Muscle of leg (tissue), 3 donors: ENCODE measurements at regions not wholly inside any gene's neighbourhood (a gene's known extent, or its start where the extent isn't known, plus 50 kb on each side); places are given as distances from the start of the nearest gene placed in this dataset.
A peak's percentile ranks its signal among the peaks of the same experiment; 100 is the strongest.

ENCODE experiments used
- DNase-seq: peaks from one replicate; pipeline ENCODE4 v3.0.0; 2013
- H3K27ac ChIP-seq: one replicate; pipeline ENCODE4 v1.5.1; 2013; ENCODE audit warnings: mild to moderate bottlenecking, low read length, control low read depth
- H3K27me3 ChIP-seq: one replicate; pipeline ENCODE4 v1.6.1; 2013; ENCODE audit warnings: low read length; ENCODE audit not compliant: control insufficient read depth, insufficient read depth
- H3K36me3 ChIP-seq: one replicate; pipeline ENCODE4 v1.6.1; 2013; ENCODE audit warnings: low read length; ENCODE audit not compliant: control insufficient read depth, insufficient read depth
- H3K4me1 ChIP-seq: one replicate; pipeline ENCODE4 v1.6.1; 2013; ENCODE audit warnings: low read length; ENCODE audit not compliant: control insufficient read depth, insufficient read depth
- H3K4me3 ChIP-seq: one replicate; pipeline ENCODE4 v1.5.1; 2013; ENCODE audit warnings: low read length, control low read depth
- H3K9me3 ChIP-seq: replicated peaks from 2 replicates; pipeline ENCODE4 v1.6.1; 2013; ENCODE audit warnings: low read depth, low read length; ENCODE audit not compliant: control insufficient read depth
- WGBS: methylation state at CpG from one replicate; pipeline ENCODE4 v1.1.5; 2013; ENCODE audit warnings: missing lambda C conversion rate; ENCODE audit not compliant: insufficient coverage; 5-methylcytosine and 5-hydroxymethylcytosine counted together

- H3K27ac ChIP-seq = no peak overlapping the region
- DNase-seq = no peak
- H3K4me1 ChIP-seq = no peaks in the 10 kb centered on the region
- H3K36me3 ChIP-seq = no peaks in the 10 kb centered on the region
- H3K4me3 ChIP-seq = no peak overlapping the region
- H3K9me3 ChIP-seq = no peaks in the 10 kb centered on the region
- H3K27me3 ChIP-seq = no peaks in the 10 kb centered on the region
- 33% methylated on average over 1 of the region's 1 CpG for whole genome bisulfite sequencing
These were observed 74.6 kb upstream of the NUDT7 start for GRCh38 chr16:77647726-77648125.

- Histone ChIP-seq H3K4me3 (no peak overlapping the region), H3K36me3 (no peaks in the 10 kb centered on the region), H3K9me3 (no peaks in the 10 kb centered on the region), H3K27ac (no peak overlapping the region), H3K27me3 (no peaks in the 10 kb centered on the region), H3K4me1 (no peaks in the 10 kb centered on the region)
- WGBS = 31% methylated on average over 3 of the region's 3 CpGs
- no peak for DNase-seq
These were observed 71.6 kb upstream of the NUDT7 start for GRCh38 chr16:77650761-77651160.

DNA sequence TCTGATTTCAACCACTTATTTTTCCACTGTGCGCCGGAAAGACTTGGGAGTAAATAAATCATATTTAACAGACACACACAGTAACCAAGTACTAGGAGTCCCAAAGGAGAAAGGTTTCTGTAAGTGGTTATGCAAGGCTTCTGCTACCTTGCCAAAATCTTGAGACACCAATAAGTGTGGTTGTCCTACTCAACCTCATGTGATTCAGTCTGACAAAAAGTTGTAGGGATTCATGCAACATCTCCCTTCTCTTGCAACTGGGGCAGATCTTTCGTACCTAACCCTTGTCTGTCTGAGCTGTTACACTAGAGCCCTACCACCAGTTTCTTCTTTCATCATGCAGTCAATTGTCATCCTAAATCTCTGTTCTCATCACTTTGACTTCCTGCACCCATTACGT, 69.9 kb upstream of the NUDT7 start:
- H3K27me3 ChIP-seq = no peaks in the 10 kb centered on the region
- H3K9me3 ChIP-seq = no peaks in the 10 kb centered on the region
- DNase-seq = no peak
- H3K4me1 ChIP-seq = no peaks in the 10 kb centered on the region
- H3K27ac ChIP-seq = no peak overlapping the region
- 100% methylated on average over 1 of the region's 4 CpGs for WGBS
- no peaks in the 10 kb centered on the region for H3K36me3 ChIP-seq
- H3K4me3 ChIP-seq = no peak overlapping the region

DNA sequence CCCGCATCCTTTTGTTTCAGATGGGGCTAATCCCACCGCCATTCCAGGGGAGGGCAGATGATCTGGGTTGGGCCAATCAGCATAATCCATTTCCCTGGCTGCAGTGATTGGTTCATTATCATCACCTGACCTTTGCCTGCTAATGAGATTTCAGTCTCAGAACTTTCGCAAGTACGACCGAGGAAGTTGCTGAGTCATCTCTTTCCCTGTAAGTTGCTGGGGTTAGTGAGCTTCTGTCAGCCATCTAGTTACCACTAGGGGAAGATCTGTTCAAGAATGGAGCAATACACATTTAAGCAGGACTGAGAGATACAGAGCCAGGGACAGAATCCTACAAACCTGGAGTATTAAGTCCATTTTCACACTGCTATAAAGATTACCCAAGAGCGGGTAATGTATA, 65.3 kb upstream of the NUDT7 start:
- WGBS = 90% methylated on average over 3 of the region's 6 CpGs
- H3K9me3 ChIP-seq = no peaks in the 10 kb centered on the region
- no peak overlapping the region for H3K4me3 ChIP-seq
- no peak overlapping the region for H3K27ac ChIP-seq
- no peaks in the 10 kb centered on the region for H3K36me3 ChIP-seq
- peaks cover 3% of the 10 kb centered on the region for H3K4me1 ChIP-seq
- H3K27me3 ChIP-seq = peaks cover 2% of the 10 kb centered on the region
- DNase-seq = no peak

DNA sequence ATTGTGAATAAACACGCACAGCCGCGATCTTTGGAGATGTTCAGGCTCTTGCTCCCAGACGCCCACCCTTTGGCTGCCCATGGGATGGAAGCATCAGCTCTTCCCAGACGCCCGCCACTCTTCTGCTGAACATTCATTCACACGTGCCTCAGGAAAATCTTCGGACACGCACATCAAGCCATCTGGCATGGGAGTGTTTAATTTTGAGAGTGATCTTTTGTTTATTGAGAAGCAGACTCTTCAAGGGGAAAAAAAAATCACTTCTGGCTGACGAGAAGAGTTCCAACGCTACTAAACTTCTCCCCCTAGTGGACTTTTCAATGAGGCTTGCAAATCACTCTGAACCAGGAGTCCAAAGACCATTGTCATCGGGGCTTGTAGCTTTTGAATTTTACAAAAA, 62.0 kb upstream of the NUDT7 start:
- Histone ChIP-seq H3K36me3 (no peaks in the 10 kb centered on the region), H3K9me3 (peaks cover 2% of the 10 kb centered on the region), H3K4me3 (no peak overlapping the region), H3K27ac (no peak overlapping the region), H3K27me3 (peaks cover 2% of the 10 kb centered on the region), H3K4me1 (peaks cover 3% of the 10 kb centered on the region)
- no CpG with 5 or more reads among the region's 12 CpGs for WGBS
- peak; percentile 78 for DNase-seq

- H3K27me3 ChIP-seq = peaks cover 2% of the 10 kb centered on the region
- H3K4me3 ChIP-seq = no peak overlapping the region
- H3K4me1 ChIP-seq = peaks cover 3% of the 10 kb centered on the region
- H3K36me3 ChIP-seq = no peaks in the 10 kb centered on the region
- DNase-seq = no peak
- 100% methylated on average over 1 of the region's 4 CpGs for WGBS
- no peak overlapping the region for H3K27ac ChIP-seq
- peaks cover 2% of the 10 kb centered on the region for H3K9me3 ChIP-seq
These were observed 60.1 kb upstream of the NUDT7 start for GRCh38 chr16:77662246-77662645.

- peaks cover 2% of the 10 kb centered on the region for H3K27me3 ChIP-seq
- H3K4me3 ChIP-seq = no peak overlapping the region
- WGBS = no CpG with 5 or more reads among the region's 2 CpGs
- peaks cover 3% of the 10 kb centered on the region for H3K4me1 ChIP-seq
- peaks cover 2% of the 10 kb centered on the region for H3K9me3 ChIP-seq
- H3K36me3 ChIP-seq = no peaks in the 10 kb centered on the region
- DNase-seq = no peak
- H3K27ac ChIP-seq = no peak overlapping the region
These were observed 58.6 kb upstream of the NUDT7 start for GRCh38 chr16:77663711-77664110.

- WGBS = no CpG with 5 or more reads among the region's 3 CpGs
- Histone ChIP-seq H3K4me1 (no peaks in the 10 kb centered on the region), H3K4me3 (no peak overlapping the region), H3K27ac (no peak overlapping the region), H3K36me3 (no peaks in the 10 kb centered on the region), H3K9me3 (peaks cover 2% of the 10 kb centered on the region), H3K27me3 (no peaks in the 10 kb centered on the region)
- no peak for DNase-seq
These were observed 55.5 kb upstream of the NUDT7 start for GRCh38 chr16:77666771-77667170.

- no peaks in the 10 kb centered on the region for H3K9me3 ChIP-seq
- no peak for DNase-seq
- WGBS = no CpG with 5 or more reads among the region's 1 CpG
- H3K27ac ChIP-seq = no peak overlapping the region
- H3K27me3 ChIP-seq = no peaks in the 10 kb centered on the region
- no peaks in the 10 kb centered on the region for H3K36me3 ChIP-seq
- no peaks in the 10 kb centered on the region for H3K4me1 ChIP-seq
- no peak overlapping the region for H3K4me3 ChIP-seq
These were observed 54.1 kb upstream of the NUDT7 start for GRCh38 chr16:77668201-77668600.

DNA sequence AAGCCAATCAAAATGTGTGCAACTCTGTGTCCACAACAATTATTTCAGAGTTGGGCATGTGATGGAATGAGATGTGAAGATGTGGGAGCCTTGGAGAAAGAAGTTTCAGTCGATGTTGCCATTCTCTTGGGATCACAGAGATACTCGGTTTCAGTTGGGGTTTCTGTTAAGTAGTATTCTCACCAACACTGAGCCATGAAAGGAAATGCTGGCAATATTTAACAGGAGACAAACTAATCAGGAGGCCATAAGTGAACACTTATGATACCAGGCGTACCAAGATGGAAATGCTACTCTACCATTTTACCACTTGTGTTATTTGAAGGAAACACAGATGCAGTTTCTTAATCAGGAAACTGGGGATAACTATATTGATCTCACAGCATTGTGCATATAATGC, 53.3 kb upstream of the NUDT7 start:
- no CpG with 5 or more reads among the region's 3 CpGs for WGBS
- H3K9me3 ChIP-seq = no peaks in the 10 kb centered on the region
- no peak overlapping the region for H3K4me3 ChIP-seq
- H3K27me3 ChIP-seq = no peaks in the 10 kb centered on the region
- no peaks in the 10 kb centered on the region for H3K4me1 ChIP-seq
- DNase-seq = no peak
- H3K36me3 ChIP-seq = no peaks in the 10 kb centered on the region
- H3K27ac ChIP-seq = no peak overlapping the region
